ENCODE measurements at regions not wholly inside any gene's neighbourhood (a gene's known extent, or its start where the extent isn't known, plus 50 kb on each side); places are given as distances from the start of the nearest gene placed in this dataset.

DNA sequence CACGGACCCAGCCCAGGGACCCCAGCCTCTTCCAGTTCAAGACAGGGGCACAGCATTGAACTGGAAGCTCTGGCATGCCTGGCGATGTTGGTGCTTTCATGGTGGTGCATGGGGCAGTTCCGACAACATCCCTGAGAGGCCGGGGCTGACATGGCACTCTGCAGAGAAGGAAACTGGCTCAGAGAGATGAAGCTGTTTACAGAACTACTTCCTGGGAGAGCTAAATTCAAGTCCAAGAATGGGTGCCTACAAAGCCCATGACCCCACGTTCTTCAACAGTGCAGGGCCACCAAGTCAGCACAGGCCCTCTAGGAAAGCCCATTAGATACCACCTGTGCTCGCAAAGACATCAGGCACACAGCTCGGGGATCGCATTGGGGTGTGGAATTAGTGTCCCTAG is 470.9 kb upstream of the MGMT start:
- no peak for DNase-seq (ENCODE audit: low read depth, low spot score)

DNA sequence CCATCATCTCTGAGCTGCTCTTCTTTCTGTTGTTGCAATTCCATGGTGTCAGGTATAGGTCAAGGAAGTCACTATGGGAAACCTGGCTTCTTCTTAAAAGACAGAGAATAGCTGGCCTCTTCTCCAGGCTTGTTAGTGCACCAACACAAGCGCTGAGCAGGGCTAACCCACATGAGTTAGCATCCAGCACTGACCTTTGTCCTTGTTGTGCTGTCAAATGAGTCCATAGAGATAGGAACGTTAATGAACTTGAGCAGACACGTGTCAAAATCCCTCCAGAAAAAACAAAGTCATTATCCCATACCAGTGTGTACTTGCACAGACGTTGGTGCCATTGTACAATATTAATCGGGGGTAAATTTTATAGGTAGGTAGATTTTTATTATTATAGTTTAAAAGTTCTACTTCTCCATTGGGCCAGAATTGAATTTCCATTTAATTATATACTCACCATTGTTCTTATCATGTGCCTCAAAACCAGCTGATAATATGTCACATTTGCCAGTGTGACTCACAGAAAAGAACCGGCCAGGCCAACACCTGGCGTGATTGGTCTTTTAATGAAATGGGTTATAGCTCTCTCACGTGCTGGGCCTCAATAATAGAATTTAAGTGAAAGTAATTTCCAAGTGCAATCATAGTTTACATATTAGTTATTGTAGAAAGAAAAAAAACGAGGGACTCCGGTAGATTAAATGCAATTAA is 468.8 kb upstream of the MGMT start:
- DNase-seq (ENCODE audit: low read depth, low spot score) = no peak

DNA sequence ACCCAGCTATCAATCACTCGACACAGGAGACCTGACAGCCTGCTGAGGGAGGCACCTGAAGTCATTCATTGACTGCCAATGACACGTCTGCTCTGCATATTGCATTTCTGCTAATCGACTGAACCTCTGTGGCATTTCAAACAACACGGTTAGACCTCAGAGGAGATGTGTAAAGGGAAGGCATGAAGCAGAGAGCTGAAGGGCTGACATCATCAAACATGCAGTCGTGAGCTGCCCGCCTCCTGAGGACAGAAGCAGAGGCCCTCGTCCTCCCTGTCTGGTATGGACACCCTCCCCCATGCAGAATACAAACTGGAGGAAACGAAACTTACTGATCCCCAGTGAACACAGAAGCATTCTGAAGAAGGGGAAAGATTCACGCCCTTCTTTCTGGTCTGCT is 462.6 kb upstream of the MGMT start:
- no peak for DNase-seq (ENCODE audit: low read depth, low spot score)

DNA sequence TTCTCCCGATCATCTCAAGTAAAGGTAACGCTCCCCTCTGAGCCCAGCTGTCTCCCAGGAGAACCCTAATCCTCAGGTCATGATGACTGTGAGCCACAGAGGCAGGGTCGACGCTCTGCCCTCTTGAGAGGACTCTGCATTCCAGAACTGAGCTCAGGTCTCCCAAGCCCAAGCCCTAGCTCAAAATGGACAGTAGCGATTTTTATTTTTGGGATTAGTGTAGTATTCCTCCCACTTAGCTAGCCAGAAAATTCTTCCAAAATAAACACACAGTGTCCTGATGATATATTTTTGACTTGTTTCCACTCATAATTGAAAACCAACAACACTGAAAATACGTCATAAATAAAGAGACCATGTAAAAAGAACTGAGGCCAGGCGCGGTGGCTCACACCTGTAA is 462.0 kb upstream of the MGMT start:
- no peak for DNase-seq (ENCODE audit: low read depth, low spot score)

DNA sequence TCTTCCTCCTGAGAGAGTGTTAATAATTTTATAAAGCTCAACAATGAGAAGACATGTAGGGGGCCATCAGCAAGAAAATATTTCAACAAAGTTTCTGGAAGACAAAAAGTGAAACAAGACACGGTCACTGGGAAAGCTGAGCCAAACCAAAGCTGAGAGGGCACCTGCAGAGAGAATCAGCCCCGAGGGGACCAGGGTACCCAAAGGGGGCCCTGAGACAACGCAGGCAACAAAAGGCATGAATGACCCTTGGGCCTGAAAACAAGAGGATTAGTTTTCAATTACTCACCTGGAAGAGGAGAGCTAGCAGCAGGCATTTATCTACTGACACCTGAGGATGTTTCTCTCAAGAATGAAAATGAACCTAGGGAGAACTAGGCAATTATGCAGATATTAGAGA is 461.2 kb upstream of the MGMT start:
- no peak for DNase-seq (ENCODE audit: low read depth, low spot score)

DNA sequence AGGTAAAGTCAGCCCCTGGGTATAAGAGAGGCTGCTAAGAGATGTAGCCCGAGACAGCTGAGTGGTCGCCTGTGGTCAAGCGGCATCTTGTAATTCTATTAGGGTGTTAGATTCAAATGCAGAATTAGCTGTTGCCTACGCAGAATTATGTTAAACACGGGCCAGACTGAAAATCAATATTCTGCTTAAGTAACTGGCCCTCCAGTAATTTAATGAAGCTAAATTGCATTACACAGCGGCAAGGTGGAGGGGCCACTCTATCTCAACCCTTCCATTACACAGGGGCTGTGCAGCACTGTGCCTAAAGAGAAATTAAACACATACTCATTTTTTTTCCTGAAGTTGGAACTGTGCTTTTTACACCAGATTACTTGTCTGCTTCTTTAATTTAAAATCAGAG is 448.5 kb upstream of the MGMT start:
- DNase-seq (ENCODE audit: low read depth, low spot score) = no peak

DNA sequence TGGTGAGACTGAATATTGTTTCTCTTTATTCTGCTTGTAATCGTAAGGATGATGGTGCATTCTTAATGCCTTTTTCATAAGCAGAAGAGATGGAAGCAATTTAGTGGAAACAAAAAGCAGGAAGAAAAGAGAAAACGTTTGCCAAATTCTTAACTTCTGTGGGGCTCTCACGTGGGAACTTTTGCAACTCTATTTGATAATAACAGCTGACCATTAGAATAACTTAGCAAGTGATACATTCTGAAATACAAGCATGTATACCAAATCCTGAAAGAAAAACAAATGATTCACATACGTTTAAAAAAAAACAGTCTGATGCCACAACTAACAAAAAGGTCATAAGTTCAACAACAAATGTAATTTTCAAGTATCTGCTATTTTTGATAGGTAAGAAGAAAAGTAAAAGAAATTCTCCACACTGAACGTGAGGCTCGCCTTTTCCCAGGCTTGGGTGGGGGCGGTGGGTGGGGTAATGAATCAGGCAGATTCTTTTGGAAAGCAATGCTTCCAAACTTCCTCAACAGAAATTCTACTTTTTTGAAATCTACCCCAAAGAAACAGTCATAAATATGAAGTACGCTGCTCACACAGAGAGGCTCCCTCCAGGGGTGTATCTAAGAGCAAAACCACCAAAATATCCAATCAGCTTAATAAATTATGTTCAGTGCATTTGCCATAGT is 446.2 kb upstream of the MGMT start:
- no peak for DNase-seq (ENCODE audit: low read depth, low spot score)

DNA sequence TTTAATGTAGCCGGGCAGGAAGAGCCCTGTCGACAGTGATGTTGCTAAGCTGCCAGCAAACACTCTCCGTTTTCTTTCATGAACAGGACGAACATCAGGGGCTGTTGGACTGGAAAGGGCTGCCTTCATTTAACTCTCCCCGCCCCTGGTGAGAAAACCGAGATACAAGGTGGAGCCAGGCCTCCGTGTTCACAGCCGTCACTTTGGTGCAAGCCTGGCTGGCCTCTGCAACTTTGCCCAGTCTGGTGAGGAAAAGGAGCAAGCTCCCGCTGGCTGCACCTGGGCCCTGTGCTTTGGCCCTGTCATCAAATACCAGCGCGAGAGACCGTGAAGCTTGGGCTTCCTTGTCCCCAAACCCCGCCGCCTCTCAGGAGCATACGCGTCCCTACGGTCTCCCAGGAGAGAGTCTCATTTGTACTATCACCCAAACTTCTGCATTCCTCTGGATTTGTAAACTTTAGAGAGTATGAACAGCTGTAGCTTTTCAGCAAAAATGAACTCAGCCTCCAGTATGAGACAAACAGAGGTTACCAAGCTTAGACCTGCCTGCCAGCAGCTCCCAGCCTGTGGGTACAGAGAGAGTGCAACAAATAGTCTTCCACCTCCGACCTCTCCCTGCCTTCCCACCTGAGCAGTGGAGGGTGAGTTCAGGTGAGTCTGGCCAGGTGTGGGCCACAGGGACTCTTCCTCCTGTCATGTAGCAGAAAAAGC is 445.3 kb upstream of the MGMT start:
- no peak for DNase-seq (ENCODE audit: low read depth, low spot score)

DNA sequence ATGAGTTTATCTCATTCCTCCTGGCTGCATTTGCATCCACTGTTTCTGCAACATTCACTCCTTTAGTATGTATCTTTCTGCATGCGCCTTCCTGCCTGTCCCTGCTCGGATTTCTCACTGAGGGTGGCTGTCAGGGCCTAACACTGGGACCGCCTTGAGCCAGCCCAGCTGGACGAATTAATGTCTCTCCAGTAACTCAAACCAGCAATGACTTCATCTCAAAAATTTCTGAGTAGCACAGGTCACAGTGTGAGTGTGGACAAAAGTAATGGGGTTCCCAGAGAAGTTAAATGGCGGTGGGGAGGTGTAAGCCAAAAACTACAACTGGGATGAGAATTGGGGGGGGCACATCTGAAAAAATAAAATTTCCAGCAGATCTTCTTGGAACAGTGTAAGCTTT is 444.0 kb upstream of the MGMT start:
- no peak for DNase-seq (ENCODE audit: low read depth, low spot score)

DNA sequence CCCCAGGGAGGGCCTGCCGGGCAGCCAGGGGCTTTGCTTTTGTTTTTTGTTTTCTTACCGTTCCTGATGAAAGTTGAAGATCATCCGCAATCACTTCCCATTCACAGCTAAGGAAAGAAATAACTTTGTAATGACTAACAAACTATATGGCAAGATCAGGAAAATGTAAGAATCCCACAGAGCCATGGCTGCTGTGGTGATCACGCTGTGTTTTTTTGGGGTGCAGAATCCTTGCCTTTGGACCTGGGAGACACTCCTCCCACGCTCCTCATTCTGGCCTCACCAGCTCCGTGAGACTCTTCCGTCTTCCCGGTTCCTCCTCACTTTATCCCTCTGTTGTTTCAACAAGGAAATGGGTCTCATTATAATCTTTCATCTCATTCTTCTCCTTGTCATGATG is 443.0 kb upstream of the MGMT start:
- no peak for DNase-seq (ENCODE audit: low read depth, low spot score)

DNA sequence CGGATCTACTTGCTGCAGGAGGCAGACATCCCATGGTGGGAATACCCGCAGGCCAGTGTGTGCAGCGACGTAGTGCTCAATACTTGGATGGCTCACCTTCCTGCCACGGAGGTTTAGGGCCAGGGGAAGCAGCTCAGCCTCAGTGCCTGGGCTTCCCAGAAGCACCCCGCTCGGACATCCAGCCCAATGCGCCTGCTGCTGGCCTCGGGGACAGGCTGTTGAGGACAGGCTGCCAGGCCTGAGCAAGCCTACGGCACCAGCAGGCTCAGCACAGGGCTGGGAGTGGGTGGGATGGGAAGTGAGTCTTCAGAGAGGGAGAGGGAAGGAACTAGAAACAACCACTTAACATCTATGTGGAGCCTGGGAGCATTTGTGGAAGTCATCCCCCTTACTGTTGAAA is 441.3 kb upstream of the MGMT start:
- no peak for DNase-seq (ENCODE audit: low read depth, low spot score)

DNA sequence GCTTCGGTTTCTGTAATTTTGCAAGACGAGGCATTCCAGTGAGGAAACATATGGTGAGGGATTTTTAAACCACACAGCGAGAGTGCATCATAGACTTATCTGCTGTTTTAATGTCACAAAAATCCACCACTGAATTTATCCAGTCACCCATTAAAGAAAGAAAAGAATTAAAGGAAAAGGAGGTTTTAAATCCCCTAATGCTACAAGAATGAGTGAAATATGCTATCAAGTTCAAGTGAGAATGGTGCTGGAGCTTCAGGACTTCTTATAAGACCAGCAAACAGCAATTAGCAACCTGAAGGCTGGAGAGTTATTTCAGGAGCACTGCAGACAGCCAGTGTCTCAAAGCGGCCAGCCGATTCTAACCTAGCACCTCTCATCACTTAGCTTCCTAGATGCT is 439.1 kb upstream of the MGMT start:
- no peak for DNase-seq (ENCODE audit: low read depth, low spot score)

DNA sequence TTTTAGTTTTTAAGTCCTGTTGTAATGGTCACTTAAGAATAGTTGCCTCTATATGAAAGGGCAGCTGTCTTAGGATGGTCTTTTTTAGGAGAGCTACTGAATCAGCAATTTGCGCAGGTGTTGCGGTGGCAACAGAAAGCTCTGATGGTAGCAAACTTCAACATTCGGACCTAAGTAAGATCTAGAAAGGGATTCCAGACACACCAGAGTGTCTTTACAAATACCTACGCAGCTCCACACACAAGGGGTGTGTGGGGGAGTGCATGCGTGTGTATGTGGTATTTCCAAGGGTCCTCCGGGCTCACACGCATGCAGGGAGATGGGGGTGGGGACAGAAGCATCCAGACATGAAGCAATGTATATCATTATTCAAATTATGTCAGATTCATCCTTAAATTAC is 438.6 kb upstream of the MGMT start:
- DNase-seq (ENCODE audit: low read depth, low spot score) = no peak

DNA sequence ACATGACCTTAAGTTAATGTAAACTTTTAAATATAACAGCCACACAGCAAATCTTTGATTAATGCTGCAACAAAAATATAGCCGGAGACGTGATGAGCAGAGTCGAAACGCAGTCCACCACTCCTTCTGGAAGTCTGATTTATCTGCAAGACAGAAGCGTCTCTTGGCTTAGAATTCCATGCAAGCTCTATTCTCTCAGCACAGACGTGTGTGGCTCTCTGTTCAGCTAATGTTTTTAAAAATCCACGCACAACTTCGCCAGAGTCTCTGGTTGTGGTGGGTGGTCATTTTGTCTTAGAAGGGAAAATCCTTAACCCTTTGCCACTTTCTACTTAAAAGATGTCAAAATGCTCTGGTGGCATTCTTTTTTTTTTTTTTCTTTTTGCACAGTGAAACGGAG is 438.0 kb upstream of the MGMT start:
- no peak for DNase-seq (ENCODE audit: low read depth, low spot score)

DNA sequence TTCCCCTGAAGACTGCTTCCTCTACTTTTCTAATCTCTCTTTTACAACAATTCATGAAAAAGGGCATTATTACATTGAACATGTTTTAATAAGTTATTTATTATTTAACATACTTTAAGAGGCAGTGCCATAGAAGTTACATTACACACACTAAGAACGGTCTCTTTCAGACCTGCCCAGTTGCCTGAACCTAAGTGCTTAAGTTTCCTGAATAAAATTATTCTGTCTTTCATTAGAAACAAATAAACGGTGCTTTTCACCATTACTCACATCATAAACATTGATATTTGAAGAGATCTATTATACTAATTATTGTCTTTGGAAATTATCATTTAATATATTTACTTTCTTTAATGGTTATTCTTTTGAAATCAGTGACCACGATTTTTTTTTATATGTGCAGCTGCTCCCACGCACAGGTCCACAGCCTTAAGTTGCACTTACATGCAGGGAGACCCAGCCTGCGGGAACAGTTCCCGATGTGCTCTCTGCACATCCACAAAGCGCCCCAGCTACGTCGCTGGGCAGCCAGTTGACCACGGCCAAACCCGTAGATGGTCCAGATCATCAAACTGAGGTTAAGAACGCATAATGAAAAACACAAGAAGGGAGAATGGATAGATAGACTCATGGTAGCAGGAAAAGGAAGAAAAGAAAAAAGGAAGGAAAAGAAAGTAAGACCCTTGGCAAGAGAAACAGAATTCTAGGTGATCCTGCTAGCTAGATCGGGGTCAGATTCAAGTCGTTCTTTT is 437.0 kb upstream of the MGMT start:
- DNase-seq (ENCODE audit: low read depth, low spot score) = no peak

DNA sequence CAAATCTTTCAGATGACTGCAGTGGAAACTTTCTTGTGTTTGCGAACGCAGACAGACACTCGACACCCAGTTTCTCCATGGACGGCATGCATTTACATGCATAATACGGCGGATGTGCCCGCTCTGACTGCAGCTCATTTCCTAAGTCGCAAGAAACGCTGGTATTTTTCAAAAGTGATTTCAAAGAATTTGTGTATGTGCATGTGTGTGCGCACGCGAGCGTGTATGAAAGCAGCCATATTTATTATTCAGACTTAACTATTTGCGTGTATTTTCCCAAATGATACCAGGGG is 436.5 kb upstream of the MGMT start:
- DNase-seq (ENCODE audit: low read depth, low spot score) = no peak

DNA sequence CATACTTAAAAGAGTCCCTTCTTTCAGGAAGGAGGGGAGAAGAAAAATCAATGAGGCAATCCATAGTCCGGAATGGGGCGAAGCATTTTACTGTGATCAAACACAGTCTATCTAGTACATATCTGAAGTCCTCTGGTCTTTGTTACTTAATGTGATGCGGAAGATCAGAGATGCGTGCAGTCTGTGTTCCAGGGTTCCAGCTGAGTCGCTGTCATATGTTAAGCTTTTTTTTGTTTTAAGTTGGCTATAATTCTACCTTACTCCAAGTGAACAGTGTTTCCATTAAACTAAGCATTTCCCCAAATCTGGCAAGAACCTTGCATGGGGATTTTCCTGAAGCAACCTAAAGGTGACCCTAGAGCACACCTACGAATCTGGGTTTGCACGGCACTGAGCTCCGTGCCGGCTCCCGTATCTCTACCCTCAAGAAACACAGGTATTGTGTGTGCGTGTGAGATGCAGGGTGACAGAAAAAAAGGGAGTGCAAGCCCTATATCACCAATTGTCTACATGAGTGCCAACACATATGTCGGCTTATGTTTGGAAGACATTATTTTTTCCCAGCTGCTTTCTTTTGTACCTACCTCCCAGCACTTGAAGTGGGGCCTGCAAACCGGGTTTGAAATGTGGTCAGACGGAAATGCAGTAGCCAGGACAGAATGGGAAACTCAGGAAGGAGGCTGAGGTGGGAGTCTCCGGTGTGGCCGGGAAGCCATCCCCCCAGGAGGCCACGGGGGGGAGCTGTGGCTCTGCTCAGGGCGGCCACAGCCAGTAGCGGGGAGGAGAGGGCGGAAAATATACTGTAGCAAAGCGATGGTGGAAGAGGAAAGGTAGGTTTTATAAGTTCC is 435.8 kb upstream of the MGMT start:
- DNase-seq (ENCODE audit: low read depth, low spot score) = peak; percentile 72

DNA sequence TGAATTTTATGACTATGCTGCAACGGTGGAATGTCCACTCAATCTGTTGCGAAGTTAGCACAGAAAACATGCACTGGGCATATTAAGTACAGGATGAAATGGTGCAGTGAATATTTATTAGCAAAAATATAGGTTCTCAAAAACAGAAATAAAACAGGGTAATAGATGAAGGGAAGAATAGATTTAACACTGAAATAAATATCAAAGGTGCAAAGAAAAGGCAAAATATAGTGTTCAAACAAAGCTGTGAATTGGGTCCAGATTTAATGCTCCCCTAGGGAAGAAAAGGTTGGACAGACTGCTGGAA is 435.2 kb upstream of the MGMT start:
- DNase-seq (ENCODE audit: low read depth, low spot score) = no peak

DNA sequence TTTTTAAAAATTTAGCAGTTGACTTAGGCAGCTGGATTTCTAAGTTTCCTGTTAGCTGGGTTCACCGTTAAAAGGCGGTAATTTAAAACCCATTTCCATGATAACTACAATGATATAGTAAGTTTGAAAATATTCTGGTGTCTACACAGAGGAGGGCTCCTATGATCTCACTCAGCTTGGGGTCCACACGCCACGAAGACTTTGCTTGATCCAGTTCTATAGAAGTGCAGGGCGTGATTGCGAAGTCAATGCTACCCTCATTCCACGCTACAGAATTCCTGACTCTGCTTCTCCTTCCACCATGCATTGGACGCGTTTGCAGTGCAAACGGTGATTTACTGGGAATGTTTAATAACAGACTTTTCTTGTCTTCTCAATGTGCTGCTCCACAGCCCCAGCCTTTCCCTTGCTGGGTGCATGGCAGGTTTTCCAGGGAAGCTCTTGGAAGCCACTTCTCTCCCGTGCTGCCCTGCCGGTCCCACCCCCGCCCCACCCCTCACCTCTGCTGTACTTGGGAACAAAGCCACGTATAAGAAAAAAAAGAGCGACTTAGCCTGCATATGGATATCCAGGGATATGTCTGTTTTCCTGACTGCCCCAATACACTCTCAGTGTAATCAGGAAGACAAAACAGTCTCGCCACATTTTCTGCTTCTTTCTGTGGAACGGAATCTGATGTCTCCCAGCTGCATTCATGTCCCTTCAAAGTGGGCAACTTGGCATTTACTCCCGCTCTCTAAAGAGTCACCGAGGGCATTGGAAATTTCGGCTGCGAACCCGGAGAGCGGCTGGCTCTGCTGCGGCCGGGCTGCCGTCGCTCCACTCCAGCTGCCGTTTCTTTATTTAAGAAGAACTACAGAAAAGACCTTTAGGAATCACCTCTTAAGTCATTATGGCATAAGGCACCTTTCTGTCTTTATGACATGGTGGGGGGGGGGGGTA is 434.4 kb upstream of the MGMT start:
- no peak for DNase-seq (ENCODE audit: low read depth, low spot score)

DNA sequence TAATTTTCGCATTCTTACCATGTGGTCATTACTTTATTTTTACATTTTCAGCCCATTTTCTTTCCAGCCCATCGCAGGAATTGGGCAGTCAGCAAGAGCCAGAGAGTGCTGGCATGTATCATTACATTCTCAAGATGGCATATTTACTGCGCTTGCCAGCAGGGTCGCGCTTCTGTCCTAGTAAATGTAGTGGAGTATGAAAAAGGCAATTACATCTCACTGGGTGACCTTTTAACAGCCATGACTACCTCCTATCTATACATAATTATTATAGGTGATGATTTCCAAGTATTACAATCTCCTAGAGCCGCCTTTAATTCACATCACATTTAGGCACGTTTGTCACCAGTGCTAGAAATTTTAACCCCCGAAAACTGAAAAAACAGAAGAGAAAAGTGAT is 433.7 kb upstream of the MGMT start:
- DNase-seq (ENCODE audit: low read depth, low spot score) = no peak

DNA sequence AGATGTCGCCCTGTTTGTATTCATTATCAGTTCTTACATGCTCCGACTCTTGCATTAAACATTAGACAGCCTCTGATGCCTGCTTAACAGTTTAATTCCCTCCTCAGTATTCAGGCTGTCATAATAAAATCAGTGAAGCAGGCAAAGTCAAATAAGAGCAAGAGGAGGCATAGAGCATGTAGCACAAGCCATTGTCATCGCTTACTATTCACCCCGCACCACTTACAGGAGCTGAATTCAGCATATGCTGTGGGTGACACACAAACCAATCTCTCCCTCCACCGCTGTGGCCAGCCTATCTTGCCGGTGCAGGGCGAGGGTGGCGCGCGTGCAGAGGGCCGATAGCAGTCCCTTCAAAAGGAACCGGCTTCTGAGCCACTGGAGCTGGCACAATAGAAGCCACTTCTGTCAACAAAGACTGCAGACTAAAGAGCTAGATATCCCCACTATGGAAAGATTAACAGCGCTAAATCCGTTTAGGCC is 433.2 kb upstream of the MGMT start:
- no peak for DNase-seq (ENCODE audit: low read depth, low spot score)
